Progenitor cell of endocrine pancreas (in vitro differentiated cells): ENCODE measurements at regions not wholly inside any gene's neighbourhood (a gene's known extent, or its start where the extent isn't known, plus 50 kb on each side); places are given as distances from the start of the nearest gene placed in this dataset.
A peak's percentile ranks its signal among the peaks of the same experiment; 100 is the strongest.
"Not testable (repeated sequence)": the region's sequence is repeated elsewhere in the genome, so short reads cannot be mapped to it uniquely, and the experiment has no call there.

Source experiments
- DNase-seq: peaks from one replicate; pipeline ENCODE4 v3.0.0; 2021; ENCODE audit warnings: low spot score; ENCODE audit not compliant: unreplicated experiment
- H3K27ac Mint-ChIP-seq: 2 replicates; pipeline ENCODE4 v1.8.0; 2021; ENCODE audit warnings: mild to moderate bottlenecking, moderate library complexity, mixed read lengths
- H3K27me3 Mint-ChIP-seq: 2 replicates; pipeline ENCODE4 v1.8.0; 2021; ENCODE audit warnings: mixed read lengths
- H3K36me3 Mint-ChIP-seq: 2 replicates; pipeline ENCODE4 v1.8.0; 2022; ENCODE audit warnings: mixed read lengths; ENCODE audit not compliant: insufficient read depth
- H3K4me1 Mint-ChIP-seq: 2 replicates; pipeline ENCODE4 v1.8.0; 2021; ENCODE audit warnings: low read depth, mixed read lengths
- H3K4me3 Mint-ChIP-seq: 2 replicates; pipeline ENCODE4 v1.8.0; 2021; ENCODE audit warnings: low read depth, mild to moderate bottlenecking, moderate library complexity, mixed read lengths
- H3K9me3 Mint-ChIP-seq: 2 replicates; pipeline ENCODE4 v1.8.0; 2021; ENCODE audit warnings: low read depth, mixed read lengths
- CTCF ChIP-seq: fragments of 200-600 bp; sonication (generic); IDR thresholded peaks from one replicate; pipeline ENCODE4 v1.5.0; 2021; ENCODE audit warnings: antibody characterized with exemption, mild to moderate bottlenecking; ENCODE audit not compliant: unreplicated experiment

- Mint-ChIP-seq H3K27me3 (peaks cover 22% of the 10 kb centered on the region), H3K27ac (no peak overlapping the region), H3K9me3 (peaks cover 4% of the 10 kb centered on the region), H3K4me1 (no peaks in the 10 kb centered on the region), H3K4me3 (no peak overlapping the region), H3K36me3 (no peaks in the 10 kb centered on the region)
- TF ChIP-seq CTCF = no peak
- no peak for DNase-seq
Observed at GRCh38 chr9:124121725-124122124, 110.2 kb downstream of the LHX2 start.

GRCh38 chr9:124122321-124122720, 110.8 kb downstream of the LHX2 start:
- Mint-ChIP-seq H3K4me1 (no peaks in the 10 kb centered on the region), H3K27me3 (peaks cover 21% of the 10 kb centered on the region), H3K9me3 (no peaks in the 10 kb centered on the region), H3K4me3 (no peak overlapping the region), H3K27ac (no peak overlapping the region), H3K36me3 (no peaks in the 10 kb centered on the region)
- DNase-seq = no peak
- TF ChIP-seq CTCF = no peak

- Mint-ChIP-seq H3K27me3 (peaks cover 19% of the 10 kb centered on the region), H3K4me3 (no peak overlapping the region), H3K27ac (no peak overlapping the region), H3K4me1 (no peaks in the 10 kb centered on the region), H3K9me3 (no peaks in the 10 kb centered on the region), H3K36me3 (no peaks in the 10 kb centered on the region)
- no peak for DNase-seq
- TF ChIP-seq CTCF = peak; percentile 36
Observed at GRCh38 chr9:124122813-124123462, 111.4 kb downstream of the LHX2 start.

GRCh38 chr9:124123621-124124020, 112.1 kb downstream of the LHX2 start:
- not testable (repeated sequence) for H3K4me3 Mint-ChIP-seq, H3K4me1 Mint-ChIP-seq, H3K27ac Mint-ChIP-seq, H3K36me3 Mint-ChIP-seq, H3K9me3 Mint-ChIP-seq, DNase-seq
- peaks cover 19% of the 10 kb centered on the region for H3K27me3 Mint-ChIP-seq

- Mint-ChIP-seq H3K9me3 (no peaks in the 10 kb centered on the region), H3K27me3 (peaks cover 21% of the 10 kb centered on the region), H3K36me3 (no peaks in the 10 kb centered on the region), H3K4me3 (no peak overlapping the region), H3K27ac (no peak overlapping the region), H3K4me1 (no peaks in the 10 kb centered on the region)
- no peak for DNase-seq
- no peak for TF ChIP-seq CTCF
Observed at GRCh38 chr9:124124729-124125650, 113.4 kb downstream of the LHX2 start.
